ENCODE measurements at regions not wholly inside any gene's neighbourhood (a gene's known extent, or its start where the extent isn't known, plus 50 kb on each side); places are given as distances from the start of the nearest gene placed in this dataset.

- 48% methylated on average over 1 of the region's 1 CpG for WGBS (ENCODE audit: low lambda C conversion rate)
- no peaks in the 10 kb centered on the region for H3K79me2 ChIP-seq (ENCODE audit: insufficient read depth)
- H3F3A ChIP-seq (replicated peaks; ENCODE audit: insufficient read depth), result no peaks in the 10 kb centered on the region
- POLR2A ChIA-PET, result no interaction called here
- no peaks in the 10 kb centered on the region for H3K4me1 ChIP-seq (ENCODE audit: control insufficient read depth in 1 of 2, insufficient read depth in 2 of 2, low read depth in 1 of 2, low read length in 1 of 2)
- H3K27ac ChIP-seq (ENCODE audit: low read depth in 2 of 2, low read length in 1 of 2), result no peak overlapping the region
- no peaks in the 10 kb centered on the region for H3K27me3 ChIP-seq (ENCODE audit: insufficient read depth)
- no peak overlapping the region for H3K9ac ChIP-seq
- H2AFZ ChIP-seq (ENCODE audit: low read depth), result no peak overlapping the region
- H3K36me3 ChIP-seq (replicated peaks in 1 of 2; ENCODE audit: control insufficient read depth in 1 of 2, insufficient read depth in 2 of 2, low read length in 1 of 2), result no peaks in the 10 kb centered on the region
- H3K9me3 ChIP-seq, result no peaks in the 10 kb centered on the region; the same call in 1 of the 2 replicates
- no peak overlapping the region for H3K4me2 ChIP-seq
- CTCF ChIA-PET, result no interaction called here
- no peak for DNase-seq
- H4K20me1 ChIP-seq (ENCODE audit: insufficient read depth), result no peaks in the 10 kb centered on the region
- TF ChIP-seq GABPA (IDR thresholded peaks at IDR 0.05; ENCODE audit: low read depth) (no peak), MEF2A (IDR thresholded peaks at IDR 0.05; ENCODE audit: borderline replicate concordance, low read depth) (no peak)
- TF ChIP-seq, protein P1, sequence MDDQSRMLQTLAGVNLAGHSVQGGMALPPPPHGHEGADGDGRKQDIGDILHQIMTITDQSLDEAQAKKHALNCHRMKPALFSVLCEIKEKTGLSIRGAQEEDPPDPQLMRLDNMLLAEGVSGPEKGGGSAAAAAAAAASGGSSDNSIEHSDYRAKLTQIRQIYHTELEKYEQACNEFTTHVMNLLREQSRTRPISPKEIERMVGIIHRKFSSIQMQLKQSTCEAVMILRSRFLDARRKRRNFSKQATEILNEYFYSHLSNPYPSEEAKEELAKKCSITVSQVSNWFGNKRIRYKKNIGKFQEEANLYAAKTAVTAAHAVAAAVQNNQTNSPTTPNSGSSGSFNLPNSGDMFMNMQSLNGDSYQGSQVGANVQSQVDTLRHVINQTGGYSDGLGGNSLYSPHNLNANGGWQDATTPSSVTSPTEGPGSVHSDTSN (IDR thresholded peaks at IDR 0.05), result no peak
- no peaks in the 10 kb centered on the region for H3K9me2 ChIP-seq
- no peak overlapping the region for H3K4me3 ChIP-seq (ENCODE audit: low read depth in 2 of 2, low read length in 1 of 2)
These were observed 460.2 kb upstream of the CDH4 start for GRCh38 chr20:60791823-60792222.

- H3K4me1 ChIP-seq (ENCODE audit: control insufficient read depth in 1 of 2, insufficient read depth in 2 of 2, low read depth in 1 of 2, low read length in 1 of 2), result no peaks in the 10 kb centered on the region
- no peak overlapping the region for H3K4me2 ChIP-seq
- H3K79me2 ChIP-seq (ENCODE audit: insufficient read depth), result no peaks in the 10 kb centered on the region
- ChIA-PET CTCF (no interaction called here), POLR2A (no interaction called here)
- H3K9me3 ChIP-seq, result no peaks in the 10 kb centered on the region; the same call in 1 of the 2 replicates
- no peak overlapping the region for H3K4me3 ChIP-seq (ENCODE audit: low read depth in 2 of 2, low read length in 1 of 2)
- no peaks in the 10 kb centered on the region for H3K27me3 ChIP-seq (ENCODE audit: insufficient read depth)
- 30% methylated on average over 6 of the region's 6 CpGs for WGBS (ENCODE audit: low lambda C conversion rate)
- no peak overlapping the region for H2AFZ ChIP-seq (ENCODE audit: low read depth)
- H3K27ac ChIP-seq (ENCODE audit: low read depth in 2 of 2, low read length in 1 of 2), result no peak overlapping the region
- DNase-seq, result no peak
- H3K9ac ChIP-seq, result no peak overlapping the region
- TF ChIP-seq RAD21 (IDR thresholded peaks at IDR 0.05; ENCODE audit: low read length), result no peak
- TF ChIP-seq GATA2 (CRISPR knock-in tag; IDR thresholded peaks at IDR 0.05), result no peak
- TF ChIP-seq IRF3 (IDR thresholded peaks at IDR 0.05; ENCODE audit: low read depth, low read length), result no peak
- TF ChIP-seq EP300 (IDR thresholded peaks at IDR 0.05; ENCODE audit: borderline replicate concordance in 1 of 2, low read depth in 1 of 2, low read length in 1 of 2), result no peak
- TF ChIP-seq MXI1 (IDR thresholded peaks at IDR 0.05; ENCODE audit: low read depth, low read length), result no peak
- TF ChIP-seq ELF1 (IDR thresholded peaks at IDR 0.05), result no peak
- no peak for TF ChIP-seq EZH2phosphoT487 (IDR thresholded peaks at IDR 0.05; ENCODE audit: borderline replicate concordance, low read depth)
- no peak for TF ChIP-seq GABPA (IDR thresholded peaks at IDR 0.05; ENCODE audit: low read depth)
- no peaks in the 10 kb centered on the region for H3K9me2 ChIP-seq
- no peaks in the 10 kb centered on the region for H3K36me3 ChIP-seq (replicated peaks in 1 of 2; ENCODE audit: control insufficient read depth in 1 of 2, insufficient read depth in 2 of 2, low read length in 1 of 2)
- no peaks in the 10 kb centered on the region for H3F3A ChIP-seq (replicated peaks; ENCODE audit: insufficient read depth)
- H4K20me1 ChIP-seq (ENCODE audit: insufficient read depth), result no peaks in the 10 kb centered on the region
These were observed 459.1 kb upstream of the CDH4 start for GRCh38 chr20:60792941-60793340.

DNA sequence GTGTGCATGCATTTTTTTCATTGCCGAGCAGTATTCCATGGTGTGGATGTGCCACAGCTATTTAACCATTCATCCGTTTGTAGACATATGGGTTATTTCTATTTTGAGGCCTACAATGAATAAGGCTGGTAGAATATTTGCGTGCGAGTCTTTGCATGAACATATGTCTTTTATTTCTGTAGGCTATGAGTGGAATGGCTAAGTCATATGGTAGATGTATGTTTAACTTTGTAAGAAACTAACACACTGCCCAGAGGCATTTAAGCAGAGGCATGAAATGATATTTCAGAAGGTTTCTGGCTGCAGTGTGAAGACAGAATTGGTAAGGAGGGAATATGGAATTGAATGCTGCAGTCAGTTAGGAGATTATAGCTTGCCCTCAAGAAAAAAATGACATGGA, 457.4 kb upstream of the CDH4 start:
- Histone ChIP-seq H3K4me3 (ENCODE audit: low read depth in 2 of 2, low read length in 1 of 2) (no peak overlapping the region), H3K9ac (no peak overlapping the region), H3K9me2 (no peaks in the 10 kb centered on the region), H3K9me3 (no peaks in the 10 kb centered on the region; the same call in 1 of the 2 replicates), H3K27ac (ENCODE audit: low read depth in 2 of 2, low read length in 1 of 2) (no peak overlapping the region), H4K20me1 (ENCODE audit: insufficient read depth) (no peaks in the 10 kb centered on the region), H3K79me2 (ENCODE audit: insufficient read depth) (no peaks in the 10 kb centered on the region), H3K36me3 (replicated peaks in 1 of 2; ENCODE audit: control insufficient read depth in 1 of 2, insufficient read depth in 2 of 2, low read length in 1 of 2) (no peaks in the 10 kb centered on the region), H3F3A (replicated peaks; ENCODE audit: insufficient read depth) (no peaks in the 10 kb centered on the region), H2AFZ (ENCODE audit: low read depth) (no peak overlapping the region), H3K27me3 (ENCODE audit: insufficient read depth) (no peaks in the 10 kb centered on the region), H3K4me1 (ENCODE audit: control insufficient read depth in 1 of 2, insufficient read depth in 2 of 2, low read depth in 1 of 2, low read length in 1 of 2) (no peaks in the 10 kb centered on the region), H3K4me2 (no peak overlapping the region)
- DNase-seq, result no peak
- ChIA-PET POLR2A (no interaction called here), CTCF (no interaction called here)
- 37% methylated on average over 4 of the region's 4 CpGs for WGBS (ENCODE audit: low lambda C conversion rate)
- TF ChIP-seq RXRA (IDR thresholded peaks at IDR 0.05; ENCODE audit: borderline replicate concordance, low read depth) (no peak), TEAD4 (IDR thresholded peaks at IDR 0.05; ENCODE audit: borderline replicate concordance, insufficient read depth) (no peak), IRF3 (IDR thresholded peaks at IDR 0.05; ENCODE audit: low read depth, low read length) (no peak), FOXM1 (IDR thresholded peaks at IDR 0.05; ENCODE audit: low read depth) (no peak), EP300 (IDR thresholded peaks at IDR 0.05; ENCODE audit: borderline replicate concordance in 1 of 2, low read depth in 1 of 2, low read length in 1 of 2) (no peak), YY1 (IDR thresholded peaks at IDR 0.05; ENCODE audit: low read depth) (no peak), SMC3 (IDR thresholded peaks at IDR 0.05; ENCODE audit: low read depth, low read length) (no peak), RAD21 (IDR thresholded peaks at IDR 0.05; ENCODE audit: low read length) (no peak), TCF12 (IDR thresholded peaks at IDR 0.05) (no peak), FOXJ3 (CRISPR knock-in tag; IDR thresholded peaks at IDR 0.05) (no peak)
- TF ChIP-seq, protein P1 (IDR thresholded peaks at IDR 0.05), result no peak

Data from SK-N-SH (cell line).